ENCODE measurements at regions not wholly inside any gene's neighbourhood (a gene's known extent, or its start where the extent isn't known, plus 50 kb on each side); places are given as distances from the start of the nearest gene placed in this dataset.

- TF ChIP-seq EZH2phosphoT487 (IDR thresholded peaks at IDR 0.05; ENCODE audit: insufficient read depth, low read depth) (no peak), EZH2 (IDR thresholded peaks at IDR 0.05; ENCODE audit: insufficient read depth, poor library complexity, severe bottlenecking) (no peak)
Measured at GRCh38 chr4:84269536-84270044, 229.5 kb downstream of the NKX6-1 start.
